H9 (cell line): ENCODE measurements at regions not wholly inside any gene's neighbourhood (a gene's known extent, or its start where the extent isn't known, plus 50 kb on each side); places are given as distances from the start of the nearest gene placed in this dataset.

Experiments used
- DNase-seq: peaks from one replicate; pipeline ENCODE4 v3.0.0-alpha.2; 2017
- H2AFZ ChIP-seq: one replicate; pipeline ENCODE4 v1.6.1; 2013; ENCODE audit warnings: mild to moderate bottlenecking, low read length, control low read depth, moderate library complexity
- H2AK5ac ChIP-seq: 2 replicates; pipeline ENCODE4 v1.6.1; 2013; ENCODE audit warnings: low read length, control low read depth, mixed read lengths; ENCODE audit not compliant: insufficient read length
- H2BK120ac ChIP-seq: one replicate; pipeline ENCODE4 v1.6.1; 2013; ENCODE audit warnings: low read depth, mild to moderate bottlenecking, low read length, control low read depth, inconsistent platforms; ENCODE audit not compliant: poor library complexity, severe bottlenecking
- H2BK12ac ChIP-seq: 2 replicates; pipeline ENCODE4 v1.6.1; 2013; ENCODE audit warnings: low read length, control low read depth, mixed read lengths, low read depth; ENCODE audit not compliant: insufficient read length
- H2BK15ac ChIP-seq: 2 replicates; pipeline ENCODE4 v1.6.1; 2013; ENCODE audit warnings: low read depth, low read length, control low read depth
- H2BK20ac ChIP-seq: one replicate; pipeline ENCODE4 v1.6.1; 2013; ENCODE audit warnings: low read depth, mild to moderate bottlenecking, low read length, control low read depth, inconsistent platforms; ENCODE audit not compliant: poor library complexity, severe bottlenecking
- H2BK5ac ChIP-seq: 2 replicates; pipeline ENCODE4 v1.6.1; 2013; ENCODE audit warnings: low read length, control low read depth, mixed read lengths; ENCODE audit not compliant: insufficient read length
- H3K14ac ChIP-seq: 2 replicates; pipeline ENCODE4 v1.6.1; 2013; ENCODE audit warnings: low read length, control low read depth; ENCODE audit not compliant: insufficient read depth
- H3K18ac ChIP-seq: 2 replicates; pipeline ENCODE4 v1.6.1; 2013; ENCODE audit warnings: low read depth, mild to moderate bottlenecking, mixed read lengths, low read length, control low read depth; ENCODE audit not compliant: insufficient read length
- H3K23ac ChIP-seq: 2 replicates; pipeline ENCODE4 v1.6.1; 2013; ENCODE audit warnings: low read length, control low read depth, mixed read lengths, low read depth; ENCODE audit not compliant: insufficient read length
- H3K23me2 ChIP-seq: 2 replicates; pipeline ENCODE4 v1.6.1; 2013; ENCODE audit warnings: low read depth, mild to moderate bottlenecking, mixed read lengths, low read length, control low read depth; ENCODE audit not compliant: insufficient read length, poor library complexity, severe bottlenecking
- H3K27ac ChIP-seq: 2 replicates; pipeline ENCODE4 v1.5.1; 2013; ENCODE audit warnings: low read length, control low read depth, mixed read lengths, low read depth; ENCODE audit not compliant: insufficient read length
- H3K27me3 ChIP-seq: 2 replicates; pipeline ENCODE4 v1.6.1; 2013; ENCODE audit warnings: low read length, control low read depth, inconsistent platforms; ENCODE audit not compliant: insufficient read depth
- H3K4ac ChIP-seq: 2 replicates; pipeline ENCODE4 v1.6.1; 2013; ENCODE audit warnings: low read depth, mild to moderate bottlenecking, control low read depth, inconsistent platforms, low read length, moderate library complexity
- H3K4me1 ChIP-seq: 2 replicates; pipeline ENCODE4 v1.6.1; 2013; ENCODE audit warnings: low read length, control low read depth, inconsistent platforms; ENCODE audit not compliant: insufficient read depth
- H3K4me2 ChIP-seq: 2 replicates; pipeline ENCODE4 v1.6.1; 2013; ENCODE audit warnings: low read length, control low read depth, mixed read lengths; ENCODE audit not compliant: insufficient read length, insufficient read depth
- H3K56ac ChIP-seq: 2 replicates; pipeline ENCODE4 v1.6.1; 2013; ENCODE audit warnings: low read depth, mild to moderate bottlenecking, mixed read lengths, low read length, control low read depth; ENCODE audit not compliant: insufficient read length
- H3K79me1 ChIP-seq: 2 replicates; pipeline ENCODE4 v1.6.1; 2013; ENCODE audit warnings: low read depth, mild to moderate bottlenecking, moderate library complexity, low read length, control low read depth, inconsistent platforms; ENCODE audit not compliant: insufficient read depth, poor library complexity, severe bottlenecking
- H3K79me2 ChIP-seq: 2 replicates; pipeline ENCODE4 v1.6.1; 2013; ENCODE audit warnings: low read length, control low read depth, inconsistent platforms; ENCODE audit not compliant: insufficient read depth
- H3K9ac ChIP-seq: 2 replicates; pipeline ENCODE4 v1.6.1; 2013; ENCODE audit warnings: low read length, control low read depth, mixed read lengths; ENCODE audit not compliant: insufficient read length; ENCODE audit errors: extremely low read depth
- H3K9me3 ChIP-seq: one replicate; pipeline ENCODE4 v1.6.1; 2013; ENCODE audit warnings: low read depth, low read length, inconsistent platforms; ENCODE audit not compliant: control insufficient read depth
- H3T11ph ChIP-seq: one replicate; pipeline ENCODE4 v1.6.1; 2013; ENCODE audit warnings: mild to moderate bottlenecking, low read length, control low read depth, inconsistent platforms
- H4K20me1 ChIP-seq: one replicate; pipeline ENCODE4 v1.6.1; 2013; ENCODE audit not compliant: control insufficient read depth, insufficient read length, insufficient read depth
- H4K5ac ChIP-seq: 2 replicates; pipeline ENCODE4 v1.6.1; 2013; ENCODE audit warnings: low read depth, mild to moderate bottlenecking, mixed read lengths, low read length, control low read depth; ENCODE audit not compliant: insufficient read length
- H4K8ac ChIP-seq: replicated peaks from 2 replicates; pipeline ENCODE4 v1.6.1; 2013; ENCODE audit warnings: low read length, control low read depth, mixed read lengths, low read depth; ENCODE audit not compliant: insufficient read length
- H4K91ac ChIP-seq: 2 replicates; pipeline ENCODE4 v1.6.1; 2013; ENCODE audit warnings: low read depth, mild to moderate bottlenecking, moderate library complexity, mixed read lengths, low read length, control low read depth; ENCODE audit not compliant: insufficient read length
- H3K27ac Mint-ChIP-seq, 3 experiments: 2 replicates in 2 of 3; 3 replicates in 1 of 3; pipeline ENCODE4 v1.8.0; 2020 to 2021; ENCODE audit warnings: mixed read lengths in 3 of 3, mild to moderate bottlenecking in 1 of 3, moderate library complexity in 1 of 3
- H3K27me3 Mint-ChIP-seq: 2 replicates; pipeline ENCODE4 v1.8.0; 2021; ENCODE audit warnings: low read depth, mild to moderate bottlenecking, moderate library complexity, mixed read lengths
- H3K36me3 Mint-ChIP-seq, 3 experiments: 2 replicates in 2 of 3; 3 replicates in 1 of 3; pipeline ENCODE4 v1.8.0; 2020 to 2021; ENCODE audit warnings: low read depth in 3 of 3, mixed read lengths in 3 of 3; ENCODE audit not compliant: insufficient read depth in 1 of 3
- H3K4me1 Mint-ChIP-seq, 2 experiments: 2 replicates each; pipeline ENCODE4 v1.8.0; 2020; ENCODE audit warnings: mixed read lengths in 2 of 2
- H3K4me3 Mint-ChIP-seq, 2 experiments: 2 replicates in 1 of 2; 3 replicates in 1 of 2; pipeline ENCODE4 v1.8.0; 2020 to 2021; ENCODE audit warnings: mild to moderate bottlenecking in 2 of 2, mixed read lengths in 2 of 2, moderate library complexity in 1 of 2
- H3K9me3 Mint-ChIP-seq, 2 experiments: 2 replicates in 1 of 2; 3 replicates in 1 of 2; pipeline ENCODE4 v1.8.0; 2020; ENCODE audit warnings: mild to moderate bottlenecking in 2 of 2, mixed read lengths in 2 of 2, moderate library complexity in 1 of 2
- CTCF ChIP-seq: fragments of 200-600 bp; sonication (generic); conservative IDR thresholded peaks from 3 replicates; pipeline ENCODE4 v1.8.0; 2021; ENCODE audit warnings: antibody characterized with exemption, mild to moderate bottlenecking
- WGBS: extraction: QIAGEN DNeasy Blood & Tissue Kit; methylation state at CpG from one replicate; pipeline ENCODE4 v1.1.7; 2013; ENCODE audit warnings: missing lambda C conversion rate, low lambda C conversion rate, mixed read lengths; ENCODE audit not compliant: insufficient read length; ENCODE audit errors: extremely low coverage; 5-methylcytosine and 5-hydroxymethylcytosine counted together

DNA sequence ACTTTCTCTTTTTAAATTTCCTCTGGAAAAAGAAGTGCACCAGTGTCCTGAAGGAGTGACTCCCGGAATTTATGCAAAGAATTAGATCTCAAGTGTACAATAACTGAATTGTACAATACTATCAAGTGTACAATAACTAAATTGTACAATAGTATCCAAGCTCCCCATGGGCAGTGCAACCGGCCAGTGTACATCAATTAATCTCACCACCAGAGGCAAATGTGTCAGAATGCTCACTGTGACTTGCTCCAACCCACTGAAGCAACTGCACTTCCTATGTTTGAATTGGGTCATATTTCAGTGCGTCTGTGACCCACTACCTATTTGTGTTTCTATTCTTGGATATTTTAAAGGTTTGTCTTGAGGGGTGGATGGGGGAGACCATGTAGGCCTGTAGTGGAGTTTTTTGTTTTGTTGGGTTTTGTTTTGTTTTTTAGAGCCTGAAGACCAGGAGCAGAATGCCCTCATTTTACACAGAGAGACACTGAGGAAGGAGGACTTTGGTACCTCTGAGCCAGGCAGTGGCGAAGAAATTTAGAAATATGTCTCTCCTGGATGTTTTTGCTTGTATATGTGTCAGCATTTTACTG is 78.5 kb upstream of the CTTNBP2 start:
- H3K27me3 ChIP-seq = no peaks in the 10 kb centered on the region
- no peaks in the 10 kb centered on the region for H3K9me3 ChIP-seq
- Mint-ChIP-seq H3K9me3 (no peaks in the 10 kb centered on the region), H3K27ac (no peak overlapping the region; a peak in 1 of 7 replicates), H3K4me1 (no peaks in the 10 kb centered on the region; a peak in 2 of 4 replicates), H3K27me3 (no peaks in the 10 kb centered on the region), H3K36me3 (no peaks in the 10 kb centered on the region), H3K4me3 (no peak overlapping the region)
- no peak for TF ChIP-seq CTCF
- no peaks in the 10 kb centered on the region for H3K4me1 ChIP-seq
- H4K8ac ChIP-seq = no peak overlapping the region
- no peak overlapping the region for H3K56ac ChIP-seq
- no peak overlapping the region for H3K4me2 ChIP-seq
- H3K79me2 ChIP-seq = no peaks in the 10 kb centered on the region
- no peak overlapping the region for H3K4ac ChIP-seq
- no peak overlapping the region for H3K18ac ChIP-seq
- H4K5ac ChIP-seq = no peak overlapping the region
- no peak overlapping the region for H2BK20ac ChIP-seq
- no peaks in the 10 kb centered on the region for H3K23me2 ChIP-seq
- no peak overlapping the region for H2BK5ac ChIP-seq
- H2AFZ ChIP-seq = no peak overlapping the region
- no peaks in the 10 kb centered on the region for H4K20me1 ChIP-seq
- no CpG with 5 or more reads among the region's 4 CpGs for WGBS
- H3T11ph ChIP-seq = no peak overlapping the region
- H3K14ac ChIP-seq = no peak overlapping the region
- no peak overlapping the region for H4K91ac ChIP-seq
- H3K9ac ChIP-seq = no peak overlapping the region
- no peak overlapping the region for H3K23ac ChIP-seq
- no peak overlapping the region for H2BK120ac ChIP-seq
- no peak for DNase-seq
- no peak overlapping the region for H2BK12ac ChIP-seq
- no peak overlapping the region for H3K27ac ChIP-seq
- no peaks in the 10 kb centered on the region for H3K79me1 ChIP-seq
- no peak overlapping the region for H2BK15ac ChIP-seq
- no peak overlapping the region for H2AK5ac ChIP-seq
